Endothelial cell of umbilical vein (primary cell): ENCODE measurements at regions not wholly inside any gene's neighbourhood (a gene's known extent, or its start where the extent isn't known, plus 50 kb on each side); places are given as distances from the start of the nearest gene placed in this dataset.

Experiments used
- BruUV-seq: library from RNA; stranded (reverse); fragments of 400-500 nt; replicated peaks from 2 replicates; lab custom pipeline; 2021; lab: Mats Ljungman, UMichigan
- CTCF ChIA-PET: fragments of 300-600, 350-600 bp; sonication (Branson Sonifier 250); formaldehyde crosslinking; loops from one replicate; lab custom pipeline; 2021; ENCODE audit warnings: antibody characterized with exemption, inconsistent platforms; lab: Charles Lee
- POLR2A ChIA-PET: fragments of 300-600, 350-600 bp; sonication (Branson Sonifier 250); formaldehyde crosslinking; loops from one replicate; lab custom pipeline; 2021; ENCODE audit warnings: antibody characterized with exemption, inconsistent platforms; lab: Charles Lee
- DNase-seq: peaks from one replicate; pipeline ENCODE4 v3.0.0-alpha.2; 2011; ENCODE audit warnings: low read depth, low spot score
- FAIRE-seq: peaks from 2 replicates; lab custom pipeline; 2011; peaks lifted over from hg19 to GRCh38; lab: Jason Lieb, UNC
- H2AFZ ChIP-seq: 2 replicates; pipeline ENCODE4 v1.6.0; 2012; ENCODE audit warnings: low read depth, low read length, control low read depth, inconsistent platforms
- H3K27ac ChIP-seq: 2 replicates; pipeline ENCODE4 v1.5.1; 2011; ENCODE audit warnings: low read depth, mild to moderate bottlenecking, control low read depth, low read length, moderate library complexity; ENCODE audit not compliant: insufficient read depth
- H3K27me3 ChIP-seq, 2 experiments: 2 replicates each; pipeline versions ENCODE4 v1.6.0 to v1.6.1; 2011; ENCODE audit warnings: low read length in 2 of 2, mixed read lengths in 1 of 2; ENCODE audit not compliant: control insufficient read depth in 2 of 2, insufficient read depth in 2 of 2
- H3K36me3 ChIP-seq, 2 experiments: 2 replicates in 1 of 2; 3 replicates in 1 of 2; pipeline ENCODE4 v1.5.1; 2011; ENCODE audit warnings: low read length in 2 of 2, mild to moderate bottlenecking in 1 of 2, moderate library complexity in 1 of 2; ENCODE audit not compliant: control insufficient read depth in 2 of 2, insufficient read depth in 2 of 2; ENCODE audit errors: extremely low read depth in 1 of 2
- H3K4me1 ChIP-seq: 3 replicates; pipeline ENCODE4 v1.5.1; 2011; ENCODE audit warnings: mild to moderate bottlenecking, low read length; ENCODE audit not compliant: control insufficient read depth, insufficient read depth; ENCODE audit errors: extremely low read depth
- H3K4me2 ChIP-seq: 2 replicates; pipeline ENCODE4 v1.6.1; 2011; ENCODE audit warnings: low read length, control low read depth, mixed read lengths; ENCODE audit not compliant: insufficient read depth
- H3K4me3 ChIP-seq, 3 experiments: fragments of 200-600 bp in 1 of 3; sonication (generic), shearing (Covaris generic) in 1 of 3; replicated peaks in 1 of 3; 2 replicates each; pipeline ENCODE4 v1.5.1; 2011 to 2016; ENCODE audit warnings: control low read depth in 3 of 3, low read length in 3 of 3, mild to moderate bottlenecking in 2 of 3, inconsistent platforms in 1 of 3, low read depth in 1 of 3, moderate library complexity in 1 of 3; ENCODE audit not compliant: insufficient read depth in 1 of 3
- H3K79me2 ChIP-seq: 2 replicates; pipeline ENCODE4 v1.6.0; 2012; ENCODE audit warnings: low read length, inconsistent platforms; ENCODE audit not compliant: control insufficient read depth, insufficient read depth
- H3K9ac ChIP-seq: replicated peaks from 2 replicates; pipeline ENCODE3; 2011; ENCODE audit warnings: low read length, control low read depth; ENCODE audit not compliant: insufficient read depth; ENCODE audit errors: extremely low read depth
- H3K9me1 ChIP-seq: replicated peaks from 3 replicates; pipeline ENCODE4 v1.6.0; 2011; ENCODE audit warnings: mild to moderate bottlenecking, low read length; ENCODE audit not compliant: control insufficient read depth, insufficient read depth; ENCODE audit errors: extremely low read depth
- H3K9me3 ChIP-seq: replicated peaks from 2 replicates; pipeline ENCODE4 v1.5.1; 2012; ENCODE audit warnings: low read length, inconsistent platforms; ENCODE audit not compliant: control insufficient read depth, insufficient read depth
- H4K20me1 ChIP-seq: replicated peaks from 2 replicates; pipeline ENCODE3; 2011; ENCODE audit warnings: mild to moderate bottlenecking, low read length; ENCODE audit not compliant: control insufficient read depth, insufficient read depth; ENCODE audit errors: extremely low read depth
- CTCF ChIP-seq, 2 donors: IDR thresholded peaks; 1 replicate in 1 of 2; 2 replicates in 1 of 2; pipeline ENCODE4 v1.5.1; 2011; ENCODE audit warnings: low read length in 2 of 2, mild to moderate bottlenecking in 2 of 2, moderate library complexity in 2 of 2, control low read depth in 1 of 2, inconsistent platforms in 1 of 2, low read depth in 1 of 2; ENCODE audit not compliant: insufficient read depth in 1 of 2; ENCODE audit errors: extremely low read depth in 1 of 2
- EZH2 ChIP-seq: IDR thresholded peaks from 2 replicates; pipeline ENCODE4 v1.6.1; 2012; ENCODE audit warnings: borderline replicate concordance, low read depth, mild to moderate bottlenecking, moderate library complexity, low read length, inconsistent platforms; ENCODE audit not compliant: severe bottlenecking
- FOS ChIP-seq: IDR thresholded peaks from 2 replicates; pipeline ENCODE4 v1.6.1; 2011; ENCODE audit warnings: mild to moderate bottlenecking, low read length, moderate library complexity, borderline replicate concordance; ENCODE audit not compliant: insufficient read depth
- GATA2 ChIP-seq: IDR thresholded peaks from 2 replicates; pipeline ENCODE4 v1.7.0; 2011; ENCODE audit warnings: low read depth, mild to moderate bottlenecking, moderate library complexity, mixed read lengths, low read length; ENCODE audit not compliant: insufficient read length, insufficient read depth
- JUN ChIP-seq: IDR thresholded peaks from 2 replicates; pipeline ENCODE4 v1.6.1; 2011; ENCODE audit warnings: borderline replicate concordance, low read depth; ENCODE audit not compliant: insufficient read length, insufficient read depth
- MAX ChIP-seq: IDR thresholded peaks from 2 replicates; pipeline ENCODE4 v1.6.1; 2011; ENCODE audit not compliant: insufficient read depth, insufficient read length
- MYC ChIP-seq: IDR thresholded peaks from one replicate; pipeline ENCODE4 v1.6.1; 2011; ENCODE audit warnings: mild to moderate bottlenecking, low read depth, low read length
- POLR2A ChIP-seq: IDR thresholded peaks from 2 replicates; pipeline ENCODE4 v1.6.1; 2012; ENCODE audit warnings: low read depth, mild to moderate bottlenecking, control low read depth, low read length
- POLR2AphosphoS5 ChIP-seq: IDR thresholded peaks from 2 replicates; pipeline ENCODE4 v1.6.1; 2012; ENCODE audit warnings: low read depth, mild to moderate bottlenecking, control low read depth, low read length, moderate library complexity; ENCODE audit not compliant: insufficient read depth
- dilution Hi-C: fragments of 300-500 bp; cut with MboI; formaldehyde crosslinking; loops from one replicate; pipeline ENCODE4 v1.15.0; 2019; ENCODE audit warnings: low sequenced_read_pairs; ENCODE audit not compliant: extremely low pct_ligation_motif_present
- intact Hi-C: fragments of 100-400 bp; cut with micrococcal nuclease; formaldehyde crosslinking; loops from one replicate; pipeline ENCODE4 v1.10.0; 2022

- H3K9ac ChIP-seq, result no peak overlapping the region
- DNase-seq, result no peak
- no peak overlapping the region for H3K27ac ChIP-seq
- TF ChIP-seq MAX (no peak), MYC (no peak), FOS (no peak), POLR2A (no peak), GATA2 (no peak), EZH2 (no peak), POLR2AphosphoS5 (no peak), CTCF (IDR thresholded peaks at IDR 0.05; ENCODE audit: extremely low read depth in 1 of 2, insufficient read depth in 1 of 2, low read depth in 1 of 2, low read length in 2 of 2) (no peak), JUN (no peak)
- intact Hi-C loops (no loop called here), dilution Hi-C loops (no loop called here)
- no peak overlapping the region for H3K4me3 ChIP-seq
- ChIA-PET POLR2A (no interaction called here), CTCF (interaction anchor here (1.2 kb wide), 1 partner anchor 18 kb away, joined by 3 read pairs; no protein-coding TSS in a partner anchor)
- H4K20me1 ChIP-seq, result no peaks in the 10 kb centered on the region
- H3K27me3 ChIP-seq, result no peaks in the 10 kb centered on the region
- no peak for FAIRE-seq
- no peaks in the 10 kb centered on the region for H3K9me3 ChIP-seq
- no peaks in the 10 kb centered on the region for H3K36me3 ChIP-seq
- no peaks in the 10 kb centered on the region for H3K79me2 ChIP-seq
- no peaks in the 10 kb centered on the region for H3K4me1 ChIP-seq
- no TSS peak for BruUV-seq
- H3K4me2 ChIP-seq, result no peak overlapping the region
- H3K9me1 ChIP-seq, result no peaks in the 10 kb centered on the region
- no peak overlapping the region for H2AFZ ChIP-seq
Observed at GRCh38 chr12:82055391-82055790, 296.2 kb upstream of the PPFIA2 start.
